MM.1S (cell line): ENCODE measurements at regions not wholly inside any gene's neighbourhood (a gene's known extent, or its start where the extent isn't known, plus 50 kb on each side); places are given as distances from the start of the nearest gene placed in this dataset.

Source experiments
- EZH2 ChIP-seq: fragments of 300-600 bp; sonication (generic); optimal IDR thresholded peaks from 2 replicates; pipeline ENCODE3; 2017; ENCODE audit warnings: low read depth, mild to moderate bottlenecking, antibody characterized with exemption, low read length, mixed read lengths
- EZH2phosphoT487 ChIP-seq: fragments of 300-600 bp; sonication (generic); IDR thresholded peaks from 2 replicates; pipeline ENCODE4 v1.6.1; 2018; ENCODE audit warnings: antibody characterized with exemption, low read length
- TF ChIP-seq, protein P1 (sequence below): fragments of 300-600 bp; sonication (generic); IDR thresholded peaks from 2 replicates; pipeline ENCODE4 v1.5.1; 2016; ENCODE audit warnings: antibody characterized with exemption, low read length, mixed read lengths

DNA sequence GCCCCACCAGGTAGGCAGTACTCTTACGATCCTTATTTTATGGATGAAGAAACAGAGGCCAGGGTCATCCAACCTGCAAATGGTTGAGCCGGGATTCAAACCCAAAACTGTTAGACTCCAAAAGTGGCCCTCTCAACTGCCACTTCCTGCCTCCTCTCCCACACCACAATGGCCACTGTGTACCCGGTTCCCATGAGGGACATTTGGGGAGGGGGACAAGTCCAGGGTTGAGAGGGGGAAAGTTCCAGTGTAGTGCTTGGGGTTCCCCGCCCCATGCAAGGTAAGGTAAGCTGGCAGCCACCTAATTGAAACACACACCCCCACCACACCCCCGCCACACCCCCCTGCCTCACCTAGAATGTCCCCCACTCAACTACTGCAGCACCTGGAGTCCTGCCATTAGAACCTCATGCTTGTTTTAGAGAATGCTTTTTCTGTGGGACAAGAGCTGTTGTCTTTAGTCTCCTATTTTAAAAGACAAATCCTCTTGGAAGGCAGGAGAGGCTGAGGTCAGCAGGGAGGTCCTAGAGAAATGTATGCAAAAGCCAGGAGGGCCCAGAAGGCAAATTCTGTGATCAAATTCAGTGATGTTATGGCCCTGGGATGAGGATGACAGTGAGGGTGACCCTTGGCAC, 145.2 kb downstream of the ZFP36L2 start:
- TF ChIP-seq, protein P1, sequence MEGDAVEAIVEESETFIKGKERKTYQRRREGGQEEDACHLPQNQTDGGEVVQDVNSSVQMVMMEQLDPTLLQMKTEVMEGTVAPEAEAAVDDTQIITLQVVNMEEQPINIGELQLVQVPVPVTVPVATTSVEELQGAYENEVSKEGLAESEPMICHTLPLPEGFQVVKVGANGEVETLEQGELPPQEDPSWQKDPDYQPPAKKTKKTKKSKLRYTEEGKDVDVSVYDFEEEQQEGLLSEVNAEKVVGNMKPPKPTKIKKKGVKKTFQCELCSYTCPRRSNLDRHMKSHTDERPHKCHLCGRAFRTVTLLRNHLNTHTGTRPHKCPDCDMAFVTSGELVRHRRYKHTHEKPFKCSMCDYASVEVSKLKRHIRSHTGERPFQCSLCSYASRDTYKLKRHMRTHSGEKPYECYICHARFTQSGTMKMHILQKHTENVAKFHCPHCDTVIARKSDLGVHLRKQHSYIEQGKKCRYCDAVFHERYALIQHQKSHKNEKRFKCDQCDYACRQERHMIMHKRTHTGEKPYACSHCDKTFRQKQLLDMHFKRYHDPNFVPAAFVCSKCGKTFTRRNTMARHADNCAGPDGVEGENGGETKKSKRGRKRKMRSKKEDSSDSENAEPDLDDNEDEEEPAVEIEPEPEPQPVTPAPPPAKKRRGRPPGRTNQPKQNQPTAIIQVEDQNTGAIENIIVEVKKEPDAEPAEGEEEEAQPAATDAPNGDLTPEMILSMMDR, result no peak
- no peak for TF ChIP-seq EZH2
- TF ChIP-seq EZH2phosphoT487, result no peak
